ENCODE measurements at regions not wholly inside any gene's neighbourhood (a gene's known extent, or its start where the extent isn't known, plus 50 kb on each side); places are given as distances from the start of the nearest gene placed in this dataset.

- TF ChIP-seq CTCF (IDR thresholded peaks at IDR 0.05; ENCODE audit: insufficient read depth, low read length, poor library complexity, severe bottlenecking) = no peak
- TF ChIP-seq EZH2phosphoT487 (conservative IDR thresholded peaks at IDR 0.05; ENCODE audit: low read length) = no peak
These were observed 606.9 kb upstream of the NRXN1 start for GRCh38 chr2:51638811-51639210.

All from SU-DHL-6 (cell line).